Activated CD4-positive, alpha-beta T cell treated with anti-CD3 and anti-CD28 coated beads, Interleukin-2, amount 10 ng/mL, durations not matched to agents 24 days and 14 days (primary cell): ENCODE measurements at regions not wholly inside any gene's neighbourhood (a gene's known extent, or its start where the extent isn't known, plus 50 kb on each side); places are given as distances from the start of the nearest gene placed in this dataset.

ENCODE experiments used
- DNase-seq: peaks from one replicate; pipeline ENCODE4 v3.0.0; 2022
- H3K27ac Mint-ChIP-seq: one replicate; pipeline ENCODE4 v1.8.0; 2022; ENCODE audit warnings: mild to moderate bottlenecking, mixed read lengths
- H3K27me3 Mint-ChIP-seq: one replicate; pipeline ENCODE4 v1.8.0; 2022; ENCODE audit warnings: mixed read lengths
- H3K36me3 Mint-ChIP-seq: one replicate; pipeline ENCODE4 v1.8.0; 2022; ENCODE audit warnings: low read depth, mild to moderate bottlenecking, mixed read lengths
- H3K4me1 Mint-ChIP-seq: one replicate; pipeline ENCODE4 v1.8.0; 2021; ENCODE audit warnings: mixed read lengths
- H3K4me3 Mint-ChIP-seq: one replicate; pipeline ENCODE4 v1.8.0; 2022; ENCODE audit warnings: mild to moderate bottlenecking, moderate library complexity, mixed read lengths
- H3K9me3 Mint-ChIP-seq: one replicate; pipeline ENCODE4 v1.8.0; 2021; ENCODE audit warnings: mixed read lengths
- intact Hi-C: fragments of 100-400 bp; cut with micrococcal nuclease; formaldehyde crosslinking; loops from one replicate; pipeline ENCODE4 v1.15.1; 2023

DNA sequence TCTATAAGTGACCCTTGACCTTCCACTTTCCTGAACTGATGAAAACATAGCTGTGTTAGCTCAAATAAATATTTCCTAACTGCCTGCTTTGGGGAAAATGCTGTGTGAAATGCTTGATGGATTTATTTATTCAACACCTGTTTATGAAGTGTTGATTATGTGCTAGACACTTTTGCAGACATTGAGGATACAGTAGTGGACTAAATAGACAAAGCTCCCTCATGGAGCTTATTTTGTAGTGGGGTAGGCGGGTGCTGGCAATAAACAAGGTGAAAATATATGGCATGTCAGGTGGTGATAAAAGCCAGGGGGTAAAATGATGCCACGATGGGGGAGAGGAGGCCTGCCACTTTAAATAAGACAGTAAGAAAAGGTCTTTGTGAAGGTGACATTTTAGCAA is 50.2 kb upstream of the TLR3 start:
- H3K4me1 Mint-ChIP-seq, result no peaks in the 10 kb centered on the region
- no peak for DNase-seq
- H3K27ac Mint-ChIP-seq, result no peak overlapping the region
- no peaks in the 10 kb centered on the region for H3K36me3 Mint-ChIP-seq
- intact Hi-C loops, result no loop called here
- peaks cover 2% of the 10 kb centered on the region for H3K27me3 Mint-ChIP-seq
- H3K4me3 Mint-ChIP-seq, result no peak overlapping the region
- H3K9me3 Mint-ChIP-seq, result no peaks in the 10 kb centered on the region
